ENCODE measurements at regions not wholly inside any gene's neighbourhood (a gene's known extent, or its start where the extent isn't known, plus 50 kb on each side); places are given as distances from the start of the nearest gene placed in this dataset.

GRCh38 chr5:167317884-167318283 lies 973.6 kb upstream of the WWC1 start:
- TF ChIP-seq EZH2phosphoT487 (IDR thresholded peaks at IDR 0.05; ENCODE audit: insufficient read depth, low read depth) (no peak), EZH2 (IDR thresholded peaks at IDR 0.05; ENCODE audit: insufficient read depth, poor library complexity, severe bottlenecking) (no peak)
